CD4-positive, alpha-beta T cell (primary cell): ENCODE measurements at regions not wholly inside any gene's neighbourhood (a gene's known extent, or its start where the extent isn't known, plus 50 kb on each side); places are given as distances from the start of the nearest gene placed in this dataset.

ENCODE experiments used
- ATAC-seq: fragments of 200-7000 bp; cut with Tn5 transposase; one replicate; pipeline ENCODE4 v1.10.0; 2022; ENCODE audit warnings: mild to moderate bottlenecking; ENCODE audit not compliant: poor library complexity
- CTCF ChIA-PET: fragments of 350-600 bp; sonication (Branson Sonifier 250); formaldehyde crosslinking; loops from one replicate; lab custom pipeline; 2021; ENCODE audit warnings: antibody characterized with exemption, inconsistent platforms; lab: Charles Lee
- POLR2A ChIA-PET: fragments of 350-600 bp; sonication (Branson Sonifier 250); formaldehyde crosslinking; loops from one replicate; lab custom pipeline; 2021; ENCODE audit warnings: antibody characterized with exemption, inconsistent platforms; lab: Charles Lee
- DNase-seq, 14 experiments: peaks; one replicate each; pipeline ENCODE4 v3.0.0-alpha.2; 2013 to 2020; ENCODE audit warnings: mixed read lengths in 2 of 14
- H3K27ac ChIP-seq, 2 donors: one replicate each; pipeline versions ENCODE4 v1.5.1 to v1.7.0; 2013; ENCODE audit warnings: low read length in 2 of 2, low read depth in 1 of 2, mild to moderate bottlenecking in 1 of 2
- H3K27me3 ChIP-seq, 2 experiments: 1 replicate in 1 of 2; 2 replicates in 1 of 2; pipeline versions ENCODE4 v1.6.1 to v1.7.0; 2013; ENCODE audit warnings: low read length in 2 of 2, control low read depth in 1 of 2, mild to moderate bottlenecking in 1 of 2, moderate library complexity in 1 of 2; ENCODE audit not compliant: insufficient read depth in 2 of 2, control insufficient read depth in 1 of 2
- H3K36me3 ChIP-seq: one replicate; pipeline ENCODE4 v1.6.1; 2013; ENCODE audit warnings: low read length, control low read depth; ENCODE audit not compliant: insufficient read depth
- H3K4me1 ChIP-seq: one replicate; pipeline ENCODE4 v1.6.1; 2013; ENCODE audit warnings: low read length, control low read depth; ENCODE audit not compliant: insufficient read depth
- H3K4me3 ChIP-seq: one replicate; pipeline ENCODE4 v1.5.1; 2013; ENCODE audit warnings: mild to moderate bottlenecking, low read length, moderate library complexity
- H3K9me3 ChIP-seq, 2 experiments: 1 replicate in 1 of 2; 2 replicates in 1 of 2; pipeline versions ENCODE4 v1.6.1 to v1.7.0; 2013; ENCODE audit warnings: low read length in 2 of 2, mild to moderate bottlenecking in 2 of 2, control low read depth in 1 of 2, moderate library complexity in 1 of 2; ENCODE audit not compliant: control insufficient read depth in 1 of 2, insufficient read depth in 1 of 2
- H3K27ac Mint-ChIP-seq: one replicate; pipeline ENCODE4 v1.8.0; 2020; ENCODE audit warnings: mixed read lengths
- H3K27me3 Mint-ChIP-seq: one replicate; pipeline ENCODE4 v1.8.0; 2021; ENCODE audit warnings: mixed read lengths
- H3K36me3 Mint-ChIP-seq: one replicate; pipeline ENCODE4 v1.8.0; 2021; ENCODE audit warnings: low read depth, mixed read lengths
- H3K4me1 Mint-ChIP-seq: one replicate; pipeline ENCODE4 v1.8.0; 2021; ENCODE audit warnings: low read depth, mixed read lengths
- H3K4me3 Mint-ChIP-seq: one replicate; pipeline ENCODE4 v1.8.0; 2020; ENCODE audit warnings: mild to moderate bottlenecking, mixed read lengths
- H3K9me3 Mint-ChIP-seq: one replicate; pipeline ENCODE4 v1.8.0; 2020; ENCODE audit warnings: mixed read lengths
- CTCF ChIP-seq: fragments of 200-600 bp; IDR thresholded peaks from one replicate; pipeline ENCODE4 v1.8.0; 2022; ENCODE audit warnings: antibody characterized with exemption, mild to moderate bottlenecking
- intact Hi-C, 2 experiments: fragments of 100-400 bp; cut with DNase I in 1 of 2; cut with micrococcal nuclease in 1 of 2; formaldehyde crosslinking; loops; one replicate each; pipeline versions ENCODE4 v1.15.1 to v1.9.0; 2023 to 2025; cut with DNase I, micrococcal nuclease

- Mint-ChIP-seq H3K9me3 (peaks cover 9% of the 10 kb centered on the region), H3K36me3 (no peaks in the 10 kb centered on the region), H3K27ac (no peak overlapping the region), H3K27me3 (no peaks in the 10 kb centered on the region), H3K4me3 (no peak overlapping the region), H3K4me1 (no peaks in the 10 kb centered on the region)
- Histone ChIP-seq H3K27me3 (no peaks in the 10 kb centered on the region), H3K36me3 (no peaks in the 10 kb centered on the region), H3K27ac (no peak overlapping the region), H3K9me3 (no peaks in the 10 kb centered on the region), H3K4me1 (no peaks in the 10 kb centered on the region), H3K4me3 (no peak overlapping the region)
- POLR2A ChIA-PET = no interaction called here
- intact Hi-C loops = no loop called here
- no peak for TF ChIP-seq CTCF
- DNase-seq (no peak), ATAC-seq (no peak)
- CTCF ChIA-PET = no interaction called here
These were observed 485.7 kb downstream of the SPATA31D1 start for GRCh38 chr9:82474235-82474634.

GRCh38 chr9:82475584-82476301, 487.2 kb downstream of the SPATA31D1 start:
- intact Hi-C loops = no loop called here

GRCh38 chr9:82480921-82481320, 492.3 kb downstream of the SPATA31D1 start:
- no peak for TF ChIP-seq CTCF
- no peaks in the 10 kb centered on the region for H3K36me3 ChIP-seq
- CTCF ChIA-PET = interaction anchor here (0.9 kb wide), 1 partner anchor 86 kb away, joined by 3 read pairs; no protein-coding TSS in a partner anchor
- no peaks in the 10 kb centered on the region for H3K27me3 ChIP-seq
- H3K27me3 Mint-ChIP-seq = no peaks in the 10 kb centered on the region
- H3K4me1 Mint-ChIP-seq = no peaks in the 10 kb centered on the region
- intact Hi-C loops = no loop called here
- ATAC-seq (no peak), DNase-seq (no peak)
- H3K27ac Mint-ChIP-seq = no peak overlapping the region
- H3K27ac ChIP-seq = no peak overlapping the region
- no peaks in the 10 kb centered on the region for H3K4me1 ChIP-seq
- H3K4me3 Mint-ChIP-seq = no peak overlapping the region
- no peak overlapping the region for H3K4me3 ChIP-seq
- POLR2A ChIA-PET = no interaction called here
- H3K36me3 Mint-ChIP-seq = no peaks in the 10 kb centered on the region
- H3K9me3 Mint-ChIP-seq = no peaks in the 10 kb centered on the region
- H3K9me3 ChIP-seq = no peaks in the 10 kb centered on the region

More at GRCh38 chr9:82475584-82476301, 487.2 kb downstream of the SPATA31D1 start:
- Histone ChIP-seq H3K27ac (no peak overlapping the region), H3K9me3 (no peaks in the 10 kb centered on the region), H3K4me1 (no peaks in the 10 kb centered on the region), H3K27me3 (no peaks in the 10 kb centered on the region), H3K36me3 (no peaks in the 10 kb centered on the region), H3K4me3 (no peak overlapping the region)
- no peak for TF ChIP-seq CTCF
- no peak for ATAC-seq
- no peaks in the 10 kb centered on the region for H3K36me3 Mint-ChIP-seq
- H3K4me3 Mint-ChIP-seq = no peak overlapping the region
- POLR2A ChIA-PET = no interaction called here
- no peak overlapping the region for H3K27ac Mint-ChIP-seq
- CTCF ChIA-PET = no interaction called here
- no peaks in the 10 kb centered on the region for H3K4me1 Mint-ChIP-seq
- DNase-seq = no peak
- peaks cover 6% of the 10 kb centered on the region for H3K9me3 Mint-ChIP-seq
- H3K27me3 Mint-ChIP-seq = no peaks in the 10 kb centered on the region
